ENCODE measurements at regions not wholly inside any gene's neighbourhood (a gene's known extent, or its start where the extent isn't known, plus 50 kb on each side); places are given as distances from the start of the nearest gene placed in this dataset.
A peak's percentile ranks its signal among the peaks of the same experiment; 100 is the strongest.
"Not testable (repeated sequence)": the region's sequence is repeated elsewhere in the genome, so short reads cannot be mapped to it uniquely, and the experiment has no call there.

- DNase-seq: no peak
These were observed 119.4 kb upstream of the IQSEC1 start for GRCh38 chr3:13192471-13193213.

GRCh38 chr3:13191016-13191415, 117.8 kb upstream of the IQSEC1 start:
- no peak for DNase-seq

DNA sequence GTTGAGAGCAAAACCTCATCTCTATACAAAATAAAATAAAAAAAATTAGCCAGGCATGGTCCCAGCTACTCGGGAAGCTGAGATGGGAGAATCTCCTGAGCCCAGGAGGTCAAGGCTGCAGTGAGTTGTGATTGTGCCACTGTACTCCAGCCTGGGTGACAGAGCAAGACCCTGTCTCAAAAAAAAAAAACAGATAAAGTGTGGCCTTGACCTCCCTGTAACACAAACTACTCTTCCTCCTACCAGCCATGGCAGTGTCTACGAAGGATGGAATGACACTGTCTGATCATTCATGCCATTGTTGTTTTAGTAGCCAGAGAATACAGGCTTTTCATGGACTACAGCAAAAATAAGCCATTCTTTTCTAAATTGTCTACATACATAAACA, 117.1 kb upstream of the IQSEC1 start:
- no peak for DNase-seq

DNA sequence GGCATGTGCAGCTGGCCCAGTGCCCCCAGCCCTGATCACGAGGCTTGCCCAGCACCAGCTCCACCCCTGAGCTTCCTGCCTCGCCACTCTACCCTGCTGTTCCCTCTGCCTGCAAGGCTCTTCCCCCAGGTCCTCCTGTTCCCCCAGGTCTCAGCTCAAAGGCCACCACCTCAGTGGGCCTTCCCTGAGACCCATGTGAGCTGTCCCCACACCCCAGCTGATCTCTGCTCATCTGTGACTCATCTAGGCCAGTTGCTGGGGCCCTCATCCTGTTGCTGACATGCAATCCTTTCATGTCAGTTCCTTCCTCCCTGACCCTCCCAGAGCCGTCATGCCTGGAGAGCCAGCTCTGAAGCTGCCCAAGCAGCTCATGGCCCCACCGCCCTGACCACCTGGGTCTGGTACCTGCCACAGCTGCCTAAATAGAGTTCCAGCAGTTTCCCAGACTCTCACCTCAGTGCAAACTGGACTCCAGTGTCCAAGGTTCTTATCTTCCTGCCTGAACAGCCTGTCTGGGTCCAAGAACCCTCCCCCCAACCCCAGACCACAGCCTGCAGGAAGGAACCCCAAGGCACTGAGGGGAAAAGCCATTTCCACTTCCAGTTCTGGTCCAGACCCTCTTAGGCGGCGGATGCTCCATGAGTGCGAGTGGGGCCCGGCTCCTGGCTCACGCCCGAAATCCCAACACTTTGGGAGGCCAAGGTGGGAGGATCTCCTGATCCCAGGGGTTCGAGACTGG, 116.6 kb upstream of the IQSEC1 start:
- peak; percentile 84 for DNase-seq

DNA sequence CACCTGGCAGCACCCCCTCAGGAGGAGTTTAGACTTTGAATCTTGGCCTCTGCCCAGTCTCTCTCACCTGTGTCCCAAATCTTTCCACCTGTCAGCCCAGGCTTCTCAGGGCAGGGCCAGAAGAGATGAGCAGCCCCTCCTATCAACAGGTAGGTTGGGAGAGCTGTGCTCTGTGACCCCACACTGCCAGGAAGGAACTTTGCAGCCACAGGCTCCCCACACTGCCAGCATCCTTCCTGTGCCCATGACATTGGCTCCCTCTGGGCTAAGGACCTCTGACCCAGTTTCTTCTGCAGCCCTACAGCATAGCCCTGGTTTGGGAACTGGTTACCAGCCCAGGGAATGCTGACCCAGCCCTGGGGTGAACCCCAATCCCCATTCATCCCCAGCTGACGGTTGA, 115.7 kb upstream of the IQSEC1 start:
- DNase-seq: no peak

GRCh38 chr3:13188181-13188779, 115.1 kb upstream of the IQSEC1 start:
- DNase-seq: no peak

- no peak for DNase-seq
These were observed 114.4 kb upstream of the IQSEC1 start for GRCh38 chr3:13187593-13187992.

- DNase-seq: no peak
These were observed 113.2 kb upstream of the IQSEC1 start for GRCh38 chr3:13186435-13186815.

DNA sequence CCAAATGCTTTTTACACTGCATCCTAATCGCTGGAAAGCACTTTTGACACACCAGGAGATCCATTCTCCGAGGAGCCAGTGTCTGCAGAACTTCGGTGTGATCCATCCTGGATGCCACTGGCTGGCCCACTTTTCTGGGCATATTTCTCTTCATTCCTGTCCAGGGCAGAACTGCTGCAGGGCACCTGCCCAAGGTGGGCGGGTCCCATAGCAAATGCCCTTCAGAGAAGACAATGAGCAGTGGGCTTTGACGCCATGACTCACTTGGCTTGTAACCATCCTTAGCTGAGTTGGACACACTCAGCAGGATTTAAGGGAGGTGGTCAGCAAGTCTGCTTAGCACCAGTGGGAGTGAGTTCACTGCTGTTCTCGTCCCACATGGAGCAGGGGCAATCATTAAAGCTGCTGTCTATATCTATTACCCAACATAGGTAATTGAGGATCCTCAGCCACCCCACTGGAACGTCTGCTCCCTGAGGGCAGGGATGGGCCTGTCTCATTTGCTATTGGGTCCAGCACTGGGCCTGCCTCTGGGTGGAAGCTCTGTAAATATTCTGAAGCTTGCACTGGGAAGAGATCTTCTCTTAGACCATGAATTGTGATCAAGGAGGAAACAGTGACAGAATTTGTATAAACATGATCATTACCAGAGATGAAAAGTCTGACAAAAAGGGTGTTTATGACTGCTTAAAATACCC, 112.7 kb upstream of the IQSEC1 start:
- DNase-seq: no peak

- DNase-seq: not testable (repeated sequence)
These were observed 106.5 kb upstream of the IQSEC1 start for GRCh38 chr3:13179582-13180210.

- no peak for DNase-seq
These were observed 106.0 kb upstream of the IQSEC1 start for GRCh38 chr3:13179181-13179580.

- no peak for DNase-seq
These were observed 104.9 kb upstream of the IQSEC1 start for GRCh38 chr3:13178107-13178506.

GRCh38 chr3:13177641-13178040, 104.4 kb upstream of the IQSEC1 start:
- no peak for DNase-seq

GRCh38 chr3:13177236-13177635, 104.0 kb upstream of the IQSEC1 start:
- DNase-seq: no peak

- no peak for DNase-seq
These were observed 103.2 kb upstream of the IQSEC1 start for GRCh38 chr3:13176445-13176844.

DNA sequence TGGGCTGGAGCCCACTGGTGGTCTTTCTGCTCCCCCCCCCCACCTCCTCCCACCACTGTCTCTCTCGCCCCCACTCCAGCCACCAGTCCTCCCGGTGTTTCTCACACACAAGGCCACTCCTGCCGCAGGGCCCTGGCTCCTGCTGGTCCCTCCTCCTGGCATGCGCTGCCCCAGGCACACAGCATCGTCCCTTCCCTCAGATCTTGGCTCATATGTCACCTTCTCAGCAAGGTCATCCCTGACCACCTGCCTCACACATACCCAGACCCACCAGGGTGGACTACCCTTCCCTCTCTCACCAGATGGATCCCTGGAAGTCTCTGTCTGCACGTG, 101.5 kb upstream of the IQSEC1 start:
- DNase-seq: no peak

GRCh38 chr3:13174011-13174802, 101.0 kb upstream of the IQSEC1 start:
- no peak for DNase-seq

DNA sequence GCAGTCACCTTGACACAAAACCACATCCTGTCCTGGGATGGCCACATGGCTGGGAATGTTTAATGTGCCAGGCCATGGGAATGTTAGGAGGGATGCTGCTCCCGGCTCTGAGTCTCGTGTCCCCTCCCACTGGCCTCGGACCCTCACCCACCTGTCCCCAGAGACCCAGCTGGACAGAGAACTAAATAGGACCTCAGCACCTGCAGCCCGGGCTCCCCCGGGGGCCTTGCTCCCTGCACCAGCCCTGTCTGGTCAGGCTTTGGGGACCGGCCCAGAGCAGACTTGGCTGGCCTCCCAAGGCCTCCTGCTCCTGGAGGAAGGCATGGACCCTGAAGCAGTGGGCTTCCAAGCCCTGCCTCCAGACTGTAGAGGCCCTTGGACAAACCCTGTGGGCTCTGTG, 100.0 kb upstream of the IQSEC1 start:
- no peak for DNase-seq

GRCh38 chr3:13172644-13173013, 99.4 kb upstream of the IQSEC1 start:
- no peak for DNase-seq

DNA sequence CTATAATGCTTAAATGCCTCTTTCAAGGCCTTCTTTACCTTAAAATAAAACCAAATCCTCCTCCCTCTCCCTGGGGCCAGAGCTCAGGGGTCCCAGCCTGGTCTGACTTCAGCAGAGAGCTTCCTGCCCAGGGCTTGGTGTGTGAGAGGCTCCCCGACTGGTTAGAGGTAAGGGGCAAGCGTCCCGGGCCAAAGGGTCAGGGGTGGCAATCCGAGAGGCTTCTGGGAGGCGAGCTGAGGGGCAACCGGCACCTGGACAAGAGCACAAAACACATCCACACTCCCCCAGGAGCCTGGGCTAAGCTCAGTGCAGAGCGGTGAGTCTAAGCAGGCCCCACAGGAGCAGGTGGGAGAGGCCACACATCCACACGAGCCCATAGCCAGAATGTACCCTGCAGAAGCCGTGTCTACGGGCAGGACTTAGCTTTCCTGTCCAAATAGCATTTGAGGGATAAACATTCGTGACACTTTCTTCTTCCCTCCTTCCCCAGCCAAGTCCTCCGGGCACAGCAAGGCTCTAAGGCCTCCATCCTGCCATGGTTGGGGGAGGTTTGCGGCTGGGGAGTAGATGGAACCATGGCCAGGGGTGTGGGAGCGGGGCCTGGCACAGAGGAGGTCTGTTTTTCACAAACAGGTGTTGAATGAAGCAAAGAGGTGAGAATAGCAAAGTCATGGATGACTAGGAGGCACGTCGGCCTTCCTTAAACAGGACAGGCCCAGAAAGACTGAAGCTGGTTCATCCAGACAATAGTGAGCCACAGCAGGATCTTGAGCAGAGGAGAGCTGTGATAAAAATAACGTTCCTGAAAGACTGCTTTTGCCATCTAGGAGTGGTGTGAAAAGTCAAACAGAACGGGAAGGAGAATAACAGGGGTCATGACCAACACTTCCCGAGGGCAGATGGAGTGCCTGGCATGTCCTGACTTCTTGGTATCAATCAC, 98.7 kb upstream of the IQSEC1 start:
- no peak for DNase-seq

DNA sequence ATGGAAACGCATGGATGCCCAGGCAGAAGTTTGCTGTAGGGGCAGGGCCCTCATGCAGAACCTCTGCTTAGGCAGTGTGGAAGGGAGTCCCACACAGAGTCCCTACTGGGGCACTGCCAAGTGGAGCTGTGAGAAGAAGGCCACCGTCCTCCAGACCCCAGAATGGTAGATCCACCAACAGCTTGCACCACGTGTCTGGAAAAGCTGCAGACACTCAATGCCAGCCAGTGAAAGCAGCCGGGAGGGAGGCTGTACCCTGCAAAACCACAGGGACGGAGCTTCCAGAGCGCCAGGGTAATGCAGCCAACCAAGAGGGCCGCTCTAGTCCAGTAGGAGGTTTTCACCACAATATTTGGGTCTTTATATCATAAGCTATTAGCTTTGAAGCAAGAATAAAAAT, 97.1 kb upstream of the IQSEC1 start:
- no peak for DNase-seq
